Lower leg skin (tissue), 3 donors: ENCODE measurements at regions not wholly inside any gene's neighbourhood (a gene's known extent, or its start where the extent isn't known, plus 50 kb on each side); places are given as distances from the start of the nearest gene placed in this dataset.

ENCODE experiments used
- CTCF ChIP-seq, 3 donors: fragments of 450-650 bp; IDR thresholded peaks; one replicate each; pipeline ENCODE4 v1.5.1; 2016; ENCODE audit warnings: antibody characterized with exemption in 3 of 3, mild to moderate bottlenecking in 3 of 3, moderate library complexity in 2 of 3
- POLR2A ChIP-seq, 2 donors: fragments of 450-650 bp; IDR thresholded peaks; one replicate each; pipeline ENCODE4 v1.6.1; 2016 to 2017; ENCODE audit warnings: antibody characterized with exemption in 2 of 2, mild to moderate bottlenecking in 1 of 2, moderate library complexity in 1 of 2

GRCh38 chr4:183376381-183376780 lies 54.2 kb upstream of the CLDN24 start:
- TF ChIP-seq CTCF (IDR thresholded peaks at IDR 0.05) (no peak), POLR2A (IDR thresholded peaks at IDR 0.05) (no peak)
